ENCODE measurements at regions not wholly inside any gene's neighbourhood (a gene's known extent, or its start where the extent isn't known, plus 50 kb on each side); places are given as distances from the start of the nearest gene placed in this dataset.

- Histone ChIP-seq H2AFZ (ENCODE audit: low read depth, low read length) (no peak overlapping the region), H3K4me3 (ENCODE audit: low read length) (no peak overlapping the region), H3K27me3 (ENCODE audit: insufficient read depth, low read depth, low read length) (no peaks in the 10 kb centered on the region), H3K79me2 (replicated peaks; ENCODE audit: insufficient read depth, low read length) (no peaks in the 10 kb centered on the region), H3K27ac (ENCODE audit: low read length) (no peak overlapping the region), H3K36me3 (ENCODE audit: insufficient read depth, low read length) (no peaks in the 10 kb centered on the region), H3K4me2 (ENCODE audit: low read length) (no peak overlapping the region), H3K9me2 (ENCODE audit: insufficient read depth, low read length) (no peaks in the 10 kb centered on the region), H3K9me3 (ENCODE audit: low read length) (no peaks in the 10 kb centered on the region), H3F3A (ENCODE audit: insufficient read depth, low read length, poor library complexity, severe bottlenecking) (peaks cover 5% of the 10 kb centered on the region), H4K20me1 (ENCODE audit: insufficient read depth) (no peaks in the 10 kb centered on the region), H3K9ac (ENCODE audit: low read length) (no peak overlapping the region)
- no peak for TF ChIP-seq SMC3 (conservative IDR thresholded peaks at IDR 0.05; ENCODE audit: poor library complexity)
Observed at GRCh38 chr2:221347471-221347870, 224.6 kb downstream of the EPHA4 start.

GRCh38 chr2:221350616-221351015 lies 221.5 kb downstream of the EPHA4 start:
- H4K20me1 ChIP-seq (ENCODE audit: insufficient read depth): no peaks in the 10 kb centered on the region
- H3F3A ChIP-seq (ENCODE audit: insufficient read depth, low read length, poor library complexity, severe bottlenecking): peaks cover 3% of the 10 kb centered on the region
- H3K4me3 ChIP-seq (ENCODE audit: low read length): no peak overlapping the region
- H3K27ac ChIP-seq (ENCODE audit: low read length): no peak overlapping the region
- no peaks in the 10 kb centered on the region for H3K36me3 ChIP-seq (ENCODE audit: insufficient read depth, low read length)
- H3K9ac ChIP-seq (ENCODE audit: low read length): no peak overlapping the region
- TF ChIP-seq POLR2AphosphoS5 (IDR thresholded peaks at IDR 0.05) (no peak), MXI1 (conservative IDR thresholded peaks at IDR 0.05; ENCODE audit: poor library complexity, severe bottlenecking) (no peak), SMC3 (conservative IDR thresholded peaks at IDR 0.05; ENCODE audit: poor library complexity) (no peak), RAD21 (conservative IDR thresholded peaks at IDR 0.05) (no peak), TAF1 (IDR thresholded peaks at IDR 0.05; ENCODE audit: low read depth) (no peak), EP300 (conservative IDR thresholded peaks at IDR 0.05; ENCODE audit: poor library complexity, severe bottlenecking) (no peak), EZH2 (IDR thresholded peaks at IDR 0.05; ENCODE audit: borderline replicate concordance, insufficient read depth, low read length, poor library complexity, severe bottlenecking) (no peak)
- TF ChIP-seq, protein P1, sequence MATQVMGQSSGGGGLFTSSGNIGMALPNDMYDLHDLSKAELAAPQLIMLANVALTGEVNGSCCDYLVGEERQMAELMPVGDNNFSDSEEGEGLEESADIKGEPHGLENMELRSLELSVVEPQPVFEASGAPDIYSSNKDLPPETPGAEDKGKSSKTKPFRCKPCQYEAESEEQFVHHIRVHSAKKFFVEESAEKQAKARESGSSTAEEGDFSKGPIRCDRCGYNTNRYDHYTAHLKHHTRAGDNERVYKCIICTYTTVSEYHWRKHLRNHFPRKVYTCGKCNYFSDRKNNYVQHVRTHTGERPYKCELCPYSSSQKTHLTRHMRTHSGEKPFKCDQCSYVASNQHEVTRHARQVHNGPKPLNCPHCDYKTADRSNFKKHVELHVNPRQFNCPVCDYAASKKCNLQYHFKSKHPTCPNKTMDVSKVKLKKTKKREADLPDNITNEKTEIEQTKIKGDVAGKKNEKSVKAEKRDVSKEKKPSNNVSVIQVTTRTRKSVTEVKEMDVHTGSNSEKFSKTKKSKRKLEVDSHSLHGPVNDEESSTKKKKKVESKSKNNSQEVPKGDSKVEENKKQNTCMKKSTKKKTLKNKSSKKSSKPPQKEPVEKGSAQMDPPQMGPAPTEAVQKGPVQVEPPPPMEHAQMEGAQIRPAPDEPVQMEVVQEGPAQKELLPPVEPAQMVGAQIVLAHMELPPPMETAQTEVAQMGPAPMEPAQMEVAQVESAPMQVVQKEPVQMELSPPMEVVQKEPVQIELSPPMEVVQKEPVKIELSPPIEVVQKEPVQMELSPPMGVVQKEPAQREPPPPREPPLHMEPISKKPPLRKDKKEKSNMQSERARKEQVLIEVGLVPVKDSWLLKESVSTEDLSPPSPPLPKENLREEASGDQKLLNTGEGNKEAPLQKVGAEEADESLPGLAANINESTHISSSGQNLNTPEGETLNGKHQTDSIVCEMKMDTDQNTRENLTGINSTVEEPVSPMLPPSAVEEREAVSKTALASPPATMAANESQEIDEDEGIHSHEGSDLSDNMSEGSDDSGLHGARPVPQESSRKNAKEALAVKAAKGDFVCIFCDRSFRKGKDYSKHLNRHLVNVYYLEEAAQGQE (IDR thresholded peaks at IDR 0.05; ENCODE audit: borderline replicate concordance): no peak
- TF ChIP-seq, protein P2, sequence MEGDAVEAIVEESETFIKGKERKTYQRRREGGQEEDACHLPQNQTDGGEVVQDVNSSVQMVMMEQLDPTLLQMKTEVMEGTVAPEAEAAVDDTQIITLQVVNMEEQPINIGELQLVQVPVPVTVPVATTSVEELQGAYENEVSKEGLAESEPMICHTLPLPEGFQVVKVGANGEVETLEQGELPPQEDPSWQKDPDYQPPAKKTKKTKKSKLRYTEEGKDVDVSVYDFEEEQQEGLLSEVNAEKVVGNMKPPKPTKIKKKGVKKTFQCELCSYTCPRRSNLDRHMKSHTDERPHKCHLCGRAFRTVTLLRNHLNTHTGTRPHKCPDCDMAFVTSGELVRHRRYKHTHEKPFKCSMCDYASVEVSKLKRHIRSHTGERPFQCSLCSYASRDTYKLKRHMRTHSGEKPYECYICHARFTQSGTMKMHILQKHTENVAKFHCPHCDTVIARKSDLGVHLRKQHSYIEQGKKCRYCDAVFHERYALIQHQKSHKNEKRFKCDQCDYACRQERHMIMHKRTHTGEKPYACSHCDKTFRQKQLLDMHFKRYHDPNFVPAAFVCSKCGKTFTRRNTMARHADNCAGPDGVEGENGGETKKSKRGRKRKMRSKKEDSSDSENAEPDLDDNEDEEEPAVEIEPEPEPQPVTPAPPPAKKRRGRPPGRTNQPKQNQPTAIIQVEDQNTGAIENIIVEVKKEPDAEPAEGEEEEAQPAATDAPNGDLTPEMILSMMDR (IDR thresholded peaks at IDR 0.05; ENCODE audit: poor library complexity, severe bottlenecking): no peak
- no peaks in the 10 kb centered on the region for H3K9me3 ChIP-seq (ENCODE audit: low read length)
- H3K79me2 ChIP-seq (replicated peaks; ENCODE audit: insufficient read depth, low read length): no peaks in the 10 kb centered on the region
- H3K27me3 ChIP-seq (ENCODE audit: insufficient read depth, low read depth, low read length): no peaks in the 10 kb centered on the region
- no peak overlapping the region for H2AFZ ChIP-seq (ENCODE audit: low read depth, low read length)
- H3K9me2 ChIP-seq (ENCODE audit: insufficient read depth, low read length): no peaks in the 10 kb centered on the region
- H3K4me2 ChIP-seq (ENCODE audit: low read length): no peak overlapping the region

DNA sequence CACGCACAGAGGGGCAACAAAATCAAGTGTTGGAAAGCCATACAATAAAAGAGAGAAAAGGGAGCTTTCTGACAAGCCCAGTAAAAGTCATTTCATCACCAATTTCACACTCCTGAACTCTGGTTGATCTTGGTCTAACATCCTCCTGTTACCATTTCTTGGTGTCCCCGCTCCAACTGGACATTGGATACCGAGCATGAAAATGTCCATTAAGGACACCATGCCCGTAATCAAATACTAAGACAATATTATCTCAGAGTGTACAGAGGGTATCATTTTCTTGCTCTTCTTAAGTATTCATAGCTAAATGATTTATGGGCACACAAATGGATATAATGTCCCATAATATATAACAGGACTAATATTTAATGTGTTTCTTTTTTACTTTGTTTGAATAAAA lies 218.9 kb downstream of the EPHA4 start:
- Histone ChIP-seq H4K20me1 (ENCODE audit: insufficient read depth) (no peaks in the 10 kb centered on the region), H3K9ac (ENCODE audit: low read length) (no peak overlapping the region), H3K4me2 (ENCODE audit: low read length) (no peak overlapping the region), H3K9me3 (ENCODE audit: low read length) (no peaks in the 10 kb centered on the region), H3K79me2 (replicated peaks; ENCODE audit: insufficient read depth, low read length) (no peaks in the 10 kb centered on the region), H3K36me3 (ENCODE audit: insufficient read depth, low read length) (no peaks in the 10 kb centered on the region), H3K9me2 (ENCODE audit: insufficient read depth, low read length) (no peaks in the 10 kb centered on the region), H2AFZ (ENCODE audit: low read depth, low read length) (no peak overlapping the region), H3K27me3 (ENCODE audit: insufficient read depth, low read depth, low read length) (no peaks in the 10 kb centered on the region), H3F3A (ENCODE audit: insufficient read depth, low read length, poor library complexity, severe bottlenecking) (no peaks in the 10 kb centered on the region), H3K4me3 (ENCODE audit: low read length) (no peak overlapping the region), H3K27ac (ENCODE audit: low read length) (no peak overlapping the region)
- TF ChIP-seq POLR2AphosphoS5 (IDR thresholded peaks at IDR 0.05) (no peak), EP300 (conservative IDR thresholded peaks at IDR 0.05; ENCODE audit: poor library complexity, severe bottlenecking) (no peak), EZH2 (IDR thresholded peaks at IDR 0.05; ENCODE audit: borderline replicate concordance, insufficient read depth, low read length, poor library complexity, severe bottlenecking) (no peak), TAF1 (IDR thresholded peaks at IDR 0.05; ENCODE audit: low read depth) (no peak), SMC3 (conservative IDR thresholded peaks at IDR 0.05; ENCODE audit: poor library complexity) (no peak)
- TF ChIP-seq, protein P2 (IDR thresholded peaks at IDR 0.05; ENCODE audit: poor library complexity, severe bottlenecking): no peak
